GM12878 (cell line): ENCODE measurements at regions not wholly inside any gene's neighbourhood (a gene's known extent, or its start where the extent isn't known, plus 50 kb on each side); places are given as distances from the start of the nearest gene placed in this dataset.

Source experiments
- ATAC-seq: fragments of 200-7000 bp; cut with Tn5 transposase; 3 replicates; pipeline ENCODE4 v1.9.1; 2020; ENCODE audit warnings: mild to moderate bottlenecking, moderate library complexity
- BruUV-seq: library from RNA; stranded (reverse); fragments of 400-500 nt; replicated peaks from 2 replicates; lab custom pipeline; 2021; lab: Mats Ljungman, UMichigan
- CTCF ChIA-PET: fragments of 300-600 bp; sonication (Branson Sonifier 250); formaldehyde crosslinking; extraction: SDS; loops from one replicate; lab custom pipeline; 2021; ENCODE audit warnings: inconsistent platforms; lab: Yijun Ruan, JAX
- POLR2A ChIA-PET: fragments of 350-600 bp; formaldehyde crosslinking; extraction: SDS; loops from one replicate; lab custom pipeline; 2021; ENCODE audit warnings: inconsistent platforms; lab: Charles Lee
- RAD21 ChIA-PET: fragments of 300-600 bp; sonication (Branson Sonifier 250); formaldehyde crosslinking; loops from one replicate; lab custom pipeline; 2023; ENCODE audit warnings: antibody characterized with exemption; ENCODE audit not compliant: unreplicated experiment; lab: Charles Lee
- SMC1A ChIA-PET: fragments of 300-600 bp; sonication (Branson Sonifier 250); formaldehyde crosslinking; loops from one replicate; lab custom pipeline; 2023; ENCODE audit not compliant: unreplicated experiment, uncharacterized antibody; lab: Charles Lee
- DNase-seq: peaks from one replicate; pipeline ENCODE4 v3.0.0-alpha.2; 2011; ENCODE audit warnings: low read depth, low spot score
- FAIRE-seq: peaks from 3 replicates; lab custom pipeline; 2011; peaks lifted over from hg19 to GRCh38; lab: Jason Lieb, UNC
- H2AFZ ChIP-seq: 2 replicates; pipeline ENCODE4 v1.6.0; 2011; ENCODE audit warnings: low read depth, low read length, control low read depth; ENCODE audit not compliant: control insufficient read depth
- H3K27ac ChIP-seq: 2 replicates; pipeline ENCODE4 v1.5.1; 2011; ENCODE audit warnings: control low read depth; ENCODE audit not compliant: control insufficient read depth, insufficient read depth
- H3K27me3 ChIP-seq, 2 experiments: replicated peaks in 1 of 2; 2 replicates each; pipeline versions ENCODE4 v1.6.0 to v1.6.1; 2011; ENCODE audit warnings: low read length in 1 of 2; ENCODE audit not compliant: control insufficient read depth in 2 of 2, insufficient read depth in 2 of 2
- H3K36me3 ChIP-seq, 2 experiments: 2 replicates each; pipeline ENCODE4 v1.5.1; 2011; ENCODE audit warnings: low read length in 1 of 2; ENCODE audit not compliant: control insufficient read depth in 2 of 2, insufficient read depth in 2 of 2
- H3K4me1 ChIP-seq: 2 replicates; pipeline ENCODE4 v1.6.1; 2011; ENCODE audit warnings: mild to moderate bottlenecking, low read length, moderate library complexity, mixed read lengths; ENCODE audit not compliant: control insufficient read depth, insufficient read depth
- H3K4me2 ChIP-seq: 2 replicates; pipeline ENCODE4 v1.6.0; 2011; ENCODE audit warnings: control low read depth; ENCODE audit not compliant: control insufficient read depth, insufficient read depth
- H3K4me3 ChIP-seq: fragments of 200-600 bp; sonication (generic); 2 replicates; pipeline ENCODE4 v1.5.1; 2016
- H3K79me2 ChIP-seq: 2 replicates; pipeline ENCODE4 v1.6.0; 2011; ENCODE audit warnings: low read length; ENCODE audit not compliant: control insufficient read depth, insufficient read depth
- H3K9ac ChIP-seq: 2 replicates; pipeline ENCODE4 v1.8.0; 2011; ENCODE audit warnings: low read length, control low read depth, mixed read lengths; ENCODE audit not compliant: control insufficient read depth, insufficient read depth
- H3K9me3 ChIP-seq: replicated peaks from 3 replicates; pipeline ENCODE4 v1.5.1; 2011; ENCODE audit warnings: mild to moderate bottlenecking, low read length; ENCODE audit not compliant: control insufficient read depth, insufficient read depth
- H4K20me1 ChIP-seq: 2 replicates; pipeline ENCODE4 v1.6.0; 2011; ENCODE audit not compliant: control insufficient read depth, insufficient read depth
- HDAC2 ChIP-seq: fragments of 200-600 bp; sonication (generic); IDR thresholded peaks from 2 replicates; pipeline ENCODE4 v1.6.1; 2017
- NKRF ChIP-seq: fragments of 450-650 bp; conservative IDR thresholded peaks from 2 replicates; pipeline ENCODE4 v1.6.1; 2017; ENCODE audit warnings: mild to moderate bottlenecking, moderate library complexity
- NR2C1 ChIP-seq: fragments of 450-650 bp; IDR thresholded peaks from 2 replicates; pipeline ENCODE4 v1.6.1; 2017; ENCODE audit warnings: antibody characterized with exemption, mild to moderate bottlenecking, moderate library complexity
- NR2F1 ChIP-seq: fragments of 450-650 bp; conservative IDR thresholded peaks from 2 replicates; pipeline ENCODE4 v1.6.1; 2017; ENCODE audit warnings: mild to moderate bottlenecking
- NRF1 ChIP-seq: conservative IDR thresholded peaks from 2 replicates; pipeline ENCODE4 v1.6.1; 2011; ENCODE audit warnings: mild to moderate bottlenecking, low read depth, low read length, improper control_type of control experiment
- POLR2A ChIP-seq: IDR thresholded peaks from 2 replicates; pipeline ENCODE4 v1.6.1; 2011; ENCODE audit warnings: low read depth, mild to moderate bottlenecking, low read length
- SMAD5 ChIP-seq: IDR thresholded peaks from 2 replicates; pipeline ENCODE4 v1.6.1; 2016; ENCODE audit warnings: antibody characterized with exemption, low read depth
- WGBS: methylation state at CpG from one replicate; pipeline ENCODE4 v1.1.6; 2016; ENCODE audit warnings: low lambda C conversion rate; ENCODE audit not compliant: insufficient replicate concordance, insufficient coverage; ENCODE audit errors: missing lambda C conversion rate; 5-methylcytosine and 5-hydroxymethylcytosine counted together
- in situ Hi-C: fragments of 300-500 bp; cut with MboI; formaldehyde crosslinking; loops from 9 replicates; pipeline ENCODE4 v1.14.3; 2018; ENCODE audit warnings: mixed read lengths
- intact Hi-C: fragments of 100-400 bp; cut with micrococcal nuclease; formaldehyde crosslinking; loops from one replicate; pipeline ENCODE4 v1.14.2; 2022; ENCODE audit not compliant: unreplicated experiment
- TF ChIP-seq, protein P1 (sequence below): IDR thresholded peaks from 2 replicates; pipeline ENCODE4 v1.6.1; 2012; ENCODE audit warnings: low read length, inconsistent platforms

GRCh38 chr2:12060886-12061285, 314.5 kb downstream of the LPIN1 start (continued):
- TF ChIP-seq NKRF (no peak), POLR2A (no peak)

DNA sequence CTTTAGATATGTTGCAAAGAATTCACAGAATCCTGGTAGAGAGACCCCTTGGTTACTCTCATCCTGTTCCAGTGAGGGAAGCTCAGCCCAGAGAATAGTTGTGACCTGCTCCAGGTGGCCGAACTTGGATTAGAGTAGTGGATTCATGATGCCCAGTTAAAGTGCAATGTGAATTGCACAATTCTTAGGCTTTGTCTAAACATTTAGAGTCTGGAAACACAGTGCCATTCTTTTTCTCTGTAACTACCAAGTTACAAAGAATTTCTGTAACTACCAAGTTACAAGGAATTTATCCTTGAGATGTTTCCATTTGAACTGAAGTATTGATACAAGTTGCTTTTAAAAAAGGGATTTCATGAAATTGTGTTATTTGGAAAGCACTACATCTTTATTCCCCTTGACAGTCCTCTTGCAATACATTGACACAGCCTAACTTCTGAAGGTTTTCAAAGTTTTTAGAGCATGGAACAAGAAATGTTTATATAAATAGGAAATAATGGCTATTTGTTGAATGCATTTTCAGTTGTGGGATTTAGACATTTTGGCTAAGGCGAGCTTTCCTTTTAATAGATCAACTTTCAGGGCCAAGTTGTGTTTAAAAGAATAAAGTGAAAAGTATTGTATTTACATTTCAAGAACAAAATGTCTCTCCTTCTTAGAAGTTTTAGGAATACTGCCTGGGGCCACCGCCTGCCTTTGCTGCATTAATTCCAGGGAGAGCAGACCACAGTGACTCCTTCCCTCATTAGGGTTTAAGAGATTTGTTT, 315.0 kb downstream of the LPIN1 start:
- Histone ChIP-seq H2AFZ (no peak overlapping the region), H4K20me1 (no peaks in the 10 kb centered on the region), H3K27me3 (no peaks in the 10 kb centered on the region), H3K79me2 (no peaks in the 10 kb centered on the region), H3K9me3 (peaks cover 8% of the 10 kb centered on the region; the same call in 2 of the 3 replicates), H3K9ac (no peak overlapping the region), H3K36me3 (peaks cover 0 to 4% of the 10 kb centered on the region in 2 experiments; a peak in 1 of 4 replicates), H3K4me3 (no peak overlapping the region), H3K4me2 (no peak overlapping the region), H3K27ac (no peak overlapping the region), H3K4me1 (peaks cover 17% of the 10 kb centered on the region)
- no peak for ATAC-seq
- FAIRE-seq: no peak
- 96% methylated on average over 3 of the region's 3 CpGs for WGBS
- no peak for DNase-seq
- POLR2A ChIA-PET: no interaction called here
- intact Hi-C loops: no loop called here
- SMC1A ChIA-PET: interaction anchor here (1.0 to 1.5 kb wide), 3 partner anchors 9 to 29 kb away, joined by 3 to 4 read pairs (median 4); no protein-coding TSS in a partner anchor
- BruUV-seq: no TSS peak
- in situ Hi-C loops: no loop called here
- TF ChIP-seq, protein P1, sequence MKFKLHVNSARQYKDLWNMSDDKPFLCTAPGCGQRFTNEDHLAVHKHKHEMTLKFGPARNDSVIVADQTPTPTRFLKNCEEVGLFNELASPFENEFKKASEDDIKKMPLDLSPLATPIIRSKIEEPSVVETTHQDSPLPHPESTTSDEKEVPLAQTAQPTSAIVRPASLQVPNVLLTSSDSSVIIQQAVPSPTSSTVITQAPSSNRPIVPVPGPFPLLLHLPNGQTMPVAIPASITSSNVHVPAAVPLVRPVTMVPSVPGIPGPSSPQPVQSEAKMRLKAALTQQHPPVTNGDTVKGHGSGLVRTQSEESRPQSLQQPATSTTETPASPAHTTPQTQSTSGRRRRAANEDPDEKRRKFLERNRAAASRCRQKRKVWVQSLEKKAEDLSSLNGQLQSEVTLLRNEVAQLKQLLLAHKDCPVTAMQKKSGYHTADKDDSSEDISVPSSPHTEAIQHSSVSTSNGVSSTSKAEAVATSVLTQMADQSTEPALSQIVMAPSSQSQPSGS: no peak
- TF ChIP-seq NRF1: no peak
- TF ChIP-seq SMAD5: no peak
- TF ChIP-seq HDAC2: no peak
- TF ChIP-seq NR2C1: no peak
- TF ChIP-seq NR2F1: no peak
- RAD21 ChIA-PET: interaction anchor here (1.0 kb wide), 1 partner anchor 29 kb away, joined by 3 read pairs; no protein-coding TSS in a partner anchor
- CTCF ChIA-PET: interaction anchor here (1.3 kb wide), 1 partner anchor 11 kb away, joined by 3 read pairs; no protein-coding TSS in a partner anchor
